IPS-18c (cell line): ENCODE measurements at regions not wholly inside any gene's neighbourhood (a gene's known extent, or its start where the extent isn't known, plus 50 kb on each side); places are given as distances from the start of the nearest gene placed in this dataset.
"Not testable (repeated sequence)": the region's sequence is repeated elsewhere in the genome, so short reads cannot be mapped to it uniquely, and the experiment has no call there.

ENCODE experiments used
- H3K4me3 ChIP-seq: 2 replicates; pipeline ENCODE4 v1.7.0; 2013; ENCODE audit warnings: low read depth, mild to moderate bottlenecking, low read length, moderate library complexity; ENCODE audit not compliant: insufficient read depth
- H3K9me3 ChIP-seq: one replicate; pipeline ENCODE4 v1.6.1; 2013; ENCODE audit warnings: mild to moderate bottlenecking, low read length, moderate library complexity; ENCODE audit not compliant: control insufficient read depth, insufficient read depth

- peaks cover 15% of the 10 kb centered on the region for H3K9me3 ChIP-seq
- not testable (repeated sequence) for H3K4me3 ChIP-seq
These were observed 71.8 kb downstream of the TMEM121 start for GRCh38 chr14:105598040-105598763.

DNA sequence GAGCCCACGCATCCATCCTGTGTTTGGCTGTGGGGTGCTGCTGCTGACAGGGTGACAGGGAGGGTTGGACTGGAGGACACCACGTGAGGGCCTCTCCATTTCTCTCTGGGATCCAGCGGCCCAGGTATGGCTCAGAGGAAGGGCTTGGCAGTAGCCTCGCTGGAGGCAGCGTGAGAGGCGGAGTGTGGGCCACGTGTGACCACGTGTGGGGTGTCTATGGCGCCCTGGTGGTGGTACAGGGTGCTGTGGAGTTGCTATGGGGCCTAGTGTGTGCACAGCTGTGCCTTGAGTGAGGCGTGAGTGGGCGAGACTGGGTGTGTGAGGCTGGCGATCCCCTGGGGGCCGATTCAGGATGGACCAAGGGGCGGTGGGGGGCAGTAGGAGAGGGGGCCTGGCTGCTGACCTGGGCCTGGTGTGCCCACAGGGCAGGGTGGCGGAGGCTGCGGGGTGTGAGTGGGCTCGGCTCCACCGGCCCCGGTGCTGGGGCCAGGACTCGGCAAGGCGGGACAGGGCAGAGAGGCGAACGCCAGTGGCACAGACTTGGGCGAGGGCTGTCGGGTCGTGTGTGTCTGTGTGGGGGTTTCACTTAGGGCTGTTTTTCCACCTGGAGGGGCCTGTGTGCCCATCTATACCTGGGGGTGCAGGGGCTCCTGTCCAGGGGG lies 72.7 kb downstream of the TMEM121 start:
- not testable (repeated sequence) for H3K4me3 ChIP-seq

DNA sequence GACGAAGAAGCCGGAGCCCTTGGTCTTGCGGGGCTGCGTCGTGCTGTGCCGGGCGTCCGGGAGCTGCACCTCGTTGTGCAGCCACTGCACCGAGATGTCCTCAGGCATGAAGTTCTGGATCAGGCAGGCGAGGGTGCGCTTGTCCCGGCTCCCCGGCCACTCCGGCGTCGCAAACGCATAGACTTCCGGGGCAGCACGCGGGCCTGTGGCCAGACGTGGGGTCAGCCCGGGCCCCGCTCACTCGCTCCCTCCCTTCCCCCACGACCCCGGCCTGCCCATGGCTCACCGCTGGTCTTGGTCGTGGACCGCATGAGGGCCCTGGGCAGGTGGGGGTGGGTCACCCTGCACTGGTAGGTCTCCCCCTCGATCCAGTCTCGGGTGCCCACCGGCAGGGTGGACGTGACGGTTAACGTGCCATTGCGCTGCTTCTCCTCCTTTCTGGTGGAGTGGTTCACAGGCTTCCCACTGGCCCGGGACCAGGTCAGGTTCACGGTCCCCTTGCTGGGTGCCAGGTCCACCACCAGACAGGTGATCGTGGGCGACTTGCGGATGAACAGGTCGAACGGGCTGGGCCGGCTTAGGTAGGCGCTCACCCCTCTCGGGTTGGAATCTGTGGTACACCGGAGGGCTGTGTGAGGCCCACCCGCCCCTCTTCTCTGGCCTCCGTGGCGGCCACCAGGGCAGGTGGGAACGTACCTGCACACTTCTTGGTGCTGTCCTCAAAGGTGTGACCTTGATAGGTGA lies 74.0 kb downstream of the TMEM121 start:
- not testable (repeated sequence) for H3K4me3 ChIP-seq
- H3K9me3 ChIP-seq, result peaks cover 24% of the 10 kb centered on the region

More for the DNA sequence above, 72.7 kb downstream of the TMEM121 start:
- peaks cover 18% of the 10 kb centered on the region for H3K9me3 ChIP-seq

DNA sequence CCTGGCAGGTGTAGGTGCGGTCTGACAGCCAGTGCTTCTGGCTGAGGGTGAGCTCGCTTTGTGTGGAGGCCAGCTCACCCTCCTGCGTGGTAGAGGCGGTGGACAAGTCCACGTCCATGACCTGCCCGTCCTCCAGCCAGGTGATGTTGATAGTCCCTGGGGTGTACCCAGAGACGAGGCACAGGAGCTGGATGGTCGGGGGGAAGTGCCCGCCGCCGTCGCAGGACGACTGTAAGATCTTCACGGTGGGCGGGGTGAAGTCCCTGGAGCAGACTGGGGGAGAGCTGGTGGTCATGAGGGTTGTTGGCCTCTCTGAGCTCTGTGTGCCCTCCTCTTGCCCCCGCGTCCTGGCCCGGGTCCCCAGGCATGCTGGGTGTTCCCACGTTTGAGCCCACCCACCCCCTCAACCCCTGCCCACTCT lies 74.6 kb downstream of the TMEM121 start:
- H3K9me3 ChIP-seq, result peaks cover 28% of the 10 kb centered on the region
- no peak overlapping the region for H3K4me3 ChIP-seq

DNA sequence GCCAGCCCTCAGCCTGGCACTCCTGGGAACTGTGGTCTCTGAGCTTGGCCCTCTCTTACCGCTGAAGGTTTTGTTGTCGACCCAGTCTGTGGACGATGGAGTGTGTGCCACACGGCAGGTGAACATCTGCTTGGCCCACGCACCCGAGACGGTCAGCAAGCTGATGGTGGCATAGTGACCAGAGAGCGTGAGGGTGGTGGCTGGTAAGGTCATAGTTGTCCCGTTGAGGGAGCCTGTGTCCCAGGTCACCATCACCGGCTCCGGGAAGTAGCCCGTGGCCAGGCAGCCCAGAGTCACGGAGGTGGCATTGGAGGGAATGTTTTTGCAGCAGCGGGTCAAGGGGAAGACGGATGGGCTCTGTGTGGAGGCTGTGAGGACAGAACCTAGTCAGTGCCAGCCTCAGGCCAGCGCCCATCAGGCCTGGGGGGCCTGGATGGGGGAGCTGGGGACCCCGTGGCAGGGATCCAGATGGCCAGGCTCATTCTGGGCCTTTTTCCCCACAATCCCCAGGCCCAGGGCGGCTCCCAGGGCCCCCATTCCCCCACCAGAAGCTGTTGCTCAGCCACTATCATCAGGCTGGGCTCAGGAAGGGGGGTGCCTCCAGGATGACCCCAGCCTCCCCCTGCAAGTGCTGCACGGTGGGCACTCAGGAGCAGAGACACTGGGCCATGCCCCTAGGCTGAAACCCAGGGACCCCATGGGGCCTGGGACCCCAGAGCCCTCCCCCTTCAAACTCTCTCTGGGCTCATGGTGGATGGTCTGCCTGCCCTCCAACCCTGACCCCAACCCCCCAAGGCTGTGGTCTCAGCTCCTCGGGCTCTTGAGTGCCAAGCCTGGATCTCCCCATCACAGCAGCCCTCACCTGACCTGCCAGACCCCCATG lies 75.2 kb downstream of the TMEM121 start:
- H3K9me3 ChIP-seq, result peaks cover 24% of the 10 kb centered on the region
- no peak overlapping the region for H3K4me3 ChIP-seq

- H3K9me3 ChIP-seq, result peaks cover 24% of the 10 kb centered on the region
These were observed 75.9 kb downstream of the TMEM121 start for GRCh38 chr14:105602243-105602750.

DNA sequence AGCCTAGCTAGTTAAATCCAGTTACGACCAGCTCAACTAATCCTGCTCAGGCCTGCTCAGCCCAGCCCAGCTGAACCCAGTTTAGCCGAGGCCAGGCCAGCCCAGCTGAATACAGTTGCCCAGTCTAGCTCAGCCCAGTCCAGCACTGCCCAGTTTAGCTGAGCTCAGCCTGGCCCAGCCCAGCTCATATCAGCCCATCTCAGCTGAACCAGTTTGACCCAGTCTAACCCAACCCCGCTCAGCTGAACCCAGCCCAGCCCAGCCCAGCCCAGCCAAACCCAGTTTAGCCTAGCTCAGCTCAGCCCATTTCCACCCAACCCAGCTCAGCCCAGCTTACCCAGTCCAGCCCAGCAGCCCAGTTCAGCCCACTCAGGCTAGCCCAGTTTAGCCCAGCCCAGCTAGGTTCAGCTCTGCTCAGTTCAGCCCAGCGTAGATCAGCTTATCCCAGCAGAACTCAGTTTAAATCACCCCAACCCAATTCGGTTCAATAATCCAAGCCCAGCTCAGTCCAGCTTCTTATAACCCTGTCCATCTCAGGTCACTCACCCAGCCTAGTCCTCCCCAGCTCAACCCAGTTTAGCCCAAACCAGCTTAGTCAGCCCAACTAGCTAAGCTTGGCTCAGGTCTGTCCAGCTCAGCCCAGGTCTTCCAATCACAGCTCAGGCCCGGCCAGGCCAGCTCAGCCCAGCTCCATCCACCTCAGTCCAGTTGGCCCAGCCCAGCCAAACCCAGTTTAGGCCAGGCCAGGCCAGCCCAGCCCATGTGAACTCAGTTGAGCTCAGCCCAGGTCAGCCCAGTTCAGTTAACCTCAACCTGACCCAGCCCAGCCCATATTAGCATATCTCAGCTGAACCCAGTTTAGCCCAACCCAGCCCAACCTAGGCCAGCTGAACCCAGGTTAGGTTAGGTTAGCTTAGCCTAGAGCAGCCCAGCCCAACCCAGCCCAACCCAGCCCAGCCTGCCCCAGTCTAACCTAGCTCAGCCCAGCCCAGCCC lies 76.7 kb downstream of the TMEM121 start:
- peaks cover 24% of the 10 kb centered on the region for H3K9me3 ChIP-seq
- H3K4me3 ChIP-seq, result no peak overlapping the region; the same call in 1 of the 2 replicates

More at GRCh38 chr14:105602243-105602750, 75.9 kb downstream of the TMEM121 start:
- no peak overlapping the region; the same call in 1 of the 2 replicates for H3K4me3 ChIP-seq

- peaks cover 24% of the 10 kb centered on the region for H3K9me3 ChIP-seq
- not testable (repeated sequence) for H3K4me3 ChIP-seq
These were observed 78.4 kb downstream of the TMEM121 start for GRCh38 chr14:105604531-105605463.

DNA sequence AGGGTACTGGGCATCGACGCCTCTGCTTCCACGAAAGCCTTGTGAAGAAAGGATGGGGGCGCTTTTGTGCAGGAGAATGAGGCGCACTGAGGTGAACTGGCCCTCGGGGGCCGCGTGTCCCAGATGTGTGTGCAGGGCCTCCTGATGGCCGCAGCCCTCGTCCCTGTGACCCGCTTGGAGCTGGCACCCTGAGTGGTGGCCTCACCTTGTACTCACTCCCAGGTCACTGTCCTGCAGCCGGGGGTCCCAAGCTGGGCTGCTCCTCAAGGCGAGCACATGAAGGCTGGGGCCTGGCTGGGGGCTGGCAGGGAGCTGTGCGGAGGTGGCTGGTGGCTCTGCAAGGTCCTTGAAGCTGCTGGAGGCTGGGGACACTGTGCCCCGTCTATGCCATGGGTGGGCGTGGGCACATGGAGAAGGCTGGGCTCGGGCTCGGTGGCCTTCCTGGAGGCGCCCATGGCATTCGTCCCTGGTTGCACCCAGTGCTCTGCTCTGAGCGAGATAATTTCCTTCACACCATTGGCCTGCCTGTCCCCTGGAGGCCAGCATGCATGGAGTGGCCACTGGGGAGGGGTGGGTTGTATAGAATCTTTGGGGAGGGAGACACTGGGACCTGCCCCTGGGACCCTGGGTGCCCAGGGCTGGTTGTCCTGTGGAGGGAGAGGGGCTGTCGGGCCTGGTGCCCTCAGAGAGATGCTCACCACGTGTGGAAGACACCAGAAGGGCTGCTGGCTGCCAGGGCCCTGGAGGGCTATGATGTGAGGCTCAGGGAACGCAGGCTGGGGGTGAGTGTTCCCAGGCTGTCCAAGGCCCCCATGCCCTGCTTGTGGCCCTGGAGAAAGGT lies 79.3 kb downstream of the TMEM121 start:
- no peak overlapping the region; the same call in 1 of the 2 replicates for H3K4me3 ChIP-seq
- H3K9me3 ChIP-seq, result peaks cover 23% of the 10 kb centered on the region

DNA sequence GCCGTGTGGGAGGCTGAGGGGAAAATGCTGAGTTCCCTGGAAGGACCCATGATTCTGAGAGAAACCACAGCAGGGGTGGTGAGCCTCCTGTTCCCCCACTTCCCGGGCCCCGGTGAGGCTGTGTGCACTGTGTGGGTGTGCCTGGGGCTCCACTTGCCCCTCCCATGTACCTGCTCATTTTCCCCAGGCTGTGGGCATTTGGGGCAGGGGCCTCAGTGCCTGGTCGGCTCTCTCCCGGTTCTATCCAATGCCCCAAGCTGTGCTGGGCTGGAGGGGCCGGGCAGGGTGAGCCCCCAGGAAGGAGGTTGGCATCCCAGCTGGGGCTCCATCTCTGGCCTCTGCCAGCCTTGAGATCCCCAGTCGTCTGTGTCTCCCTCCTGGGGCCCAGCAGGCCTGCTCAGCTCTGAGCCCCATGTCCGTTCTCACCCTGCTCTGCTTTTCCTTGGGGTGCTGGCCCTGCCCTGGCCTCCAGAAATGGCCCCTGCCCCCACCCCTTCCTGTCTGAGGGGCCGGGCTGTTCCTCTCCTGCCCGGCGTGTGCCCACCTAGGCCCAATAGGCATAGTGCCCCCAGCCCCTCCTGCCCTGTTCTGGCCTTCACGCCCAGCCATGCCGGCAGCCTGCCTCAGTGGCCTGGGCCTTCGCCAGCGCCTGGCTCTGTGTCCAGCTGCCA lies 80.1 kb downstream of the TMEM121 start:
- peaks cover 19% of the 10 kb centered on the region for H3K9me3 ChIP-seq
- not testable (repeated sequence) for H3K4me3 ChIP-seq

DNA sequence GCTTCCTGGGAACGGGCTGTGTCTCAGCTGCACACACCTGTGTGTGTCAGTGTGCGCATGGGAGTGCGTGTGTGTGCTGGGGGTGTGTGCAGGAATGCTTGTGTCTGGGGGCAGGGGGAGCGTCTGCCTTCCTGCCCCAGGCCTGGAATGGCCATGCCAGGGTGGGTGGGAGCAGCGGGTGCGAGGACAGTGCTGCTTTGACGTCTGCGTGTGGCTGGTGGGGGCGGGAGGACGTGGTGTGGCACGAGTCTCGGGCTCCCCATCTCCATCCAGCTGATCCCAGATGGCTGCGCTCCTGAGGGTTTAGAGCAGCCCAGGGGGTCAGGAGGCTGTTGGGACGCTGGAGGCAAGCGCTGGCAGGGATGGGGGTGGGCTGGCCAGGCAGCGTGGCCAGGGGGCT lies 80.6 kb downstream of the TMEM121 start:
- H3K9me3 ChIP-seq, result peaks cover 18% of the 10 kb centered on the region
- H3K4me3 ChIP-seq, result not testable (repeated sequence)

DNA sequence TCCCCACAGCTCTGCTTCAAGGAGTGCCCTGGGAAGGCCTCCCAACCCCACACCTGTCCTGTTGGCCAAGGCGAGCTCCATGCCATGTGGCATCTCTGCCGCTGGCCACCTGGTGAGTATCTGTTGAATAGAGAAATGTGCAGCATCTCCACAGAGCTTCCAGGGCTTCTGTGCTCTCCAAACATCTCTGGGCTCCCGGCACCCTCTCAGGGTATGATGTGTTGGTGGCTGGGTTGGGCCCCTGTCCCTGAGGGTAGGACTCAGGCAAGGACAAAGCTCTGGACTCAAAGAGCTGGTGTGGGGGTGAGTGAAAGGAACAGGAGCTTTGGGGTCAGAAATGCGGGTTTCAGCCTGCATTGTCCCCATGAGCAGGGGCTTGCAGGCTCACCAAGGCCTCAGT lies 88.6 kb downstream of the TMEM121 start:
- peaks cover 18% of the 10 kb centered on the region for H3K9me3 ChIP-seq
- H3K4me3 ChIP-seq, result not testable (repeated sequence)

GRCh38 chr14:105615986-105616801 lies 89.8 kb downstream of the TMEM121 start:
- Histone ChIP-seq H3K4me3 (peak overlapping the region; percentile 6; the same call in 1 of the 2 replicates), H3K9me3 (peaks cover 20% of the 10 kb centered on the region)
